ENCODE measurements at regions not wholly inside any gene's neighbourhood (a gene's known extent, or its start where the extent isn't known, plus 50 kb on each side); places are given as distances from the start of the nearest gene placed in this dataset.

GRCh38 chr10:23978317-23978716 is 230.6 kb upstream of the KIAA1217 start:
- TF ChIP-seq EZH2 (IDR thresholded peaks at IDR 0.05; ENCODE audit: insufficient read depth, poor library complexity, severe bottlenecking) (no peak), EZH2phosphoT487 (IDR thresholded peaks at IDR 0.05; ENCODE audit: insufficient read depth, low read depth) (no peak)

All from GM23248 (cell line).